HG03469 (cell line): ENCODE measurements at regions not wholly inside any gene's neighbourhood (a gene's known extent, or its start where the extent isn't known, plus 50 kb on each side); places are given as distances from the start of the nearest gene placed in this dataset.

Source experiments
- ATAC-seq: cut with Tn5 transposase; IDR thresholded peaks from one replicate; pipeline ENCODE4 v1.9.1; 2021; ENCODE audit warnings: mild to moderate bottlenecking, moderate library complexity, moderate number of reproducible peaks; ENCODE audit not compliant: unreplicated experiment

DNA sequence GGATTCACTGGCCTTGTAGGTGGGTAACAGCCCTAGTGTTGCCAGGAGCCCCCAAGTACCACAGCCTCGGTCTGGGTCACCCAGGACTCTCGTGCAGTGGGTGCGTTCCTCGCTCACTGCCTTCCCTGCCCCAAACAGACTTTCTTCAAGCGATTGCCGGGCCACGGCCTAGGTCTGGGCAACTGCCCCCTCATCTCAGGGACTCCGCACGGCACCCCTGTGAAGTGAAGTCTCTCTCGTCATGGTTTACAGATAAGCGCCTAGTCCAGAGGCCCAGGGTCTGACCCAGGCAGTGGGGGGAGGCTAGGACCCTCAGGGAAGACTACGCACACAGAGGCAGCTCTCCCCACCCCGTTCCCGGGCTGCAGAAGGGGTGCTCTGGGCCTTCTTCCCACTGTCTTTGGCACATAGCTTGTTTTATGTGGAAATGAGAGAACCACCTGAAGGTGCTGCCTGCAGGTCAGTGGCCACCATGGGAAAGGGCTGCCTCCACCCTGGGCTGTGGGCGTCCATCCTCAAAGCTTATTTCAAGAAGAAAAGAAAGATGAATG is 220.8 kb downstream of the ERMARD start:
- no peak for ATAC-seq

DNA sequence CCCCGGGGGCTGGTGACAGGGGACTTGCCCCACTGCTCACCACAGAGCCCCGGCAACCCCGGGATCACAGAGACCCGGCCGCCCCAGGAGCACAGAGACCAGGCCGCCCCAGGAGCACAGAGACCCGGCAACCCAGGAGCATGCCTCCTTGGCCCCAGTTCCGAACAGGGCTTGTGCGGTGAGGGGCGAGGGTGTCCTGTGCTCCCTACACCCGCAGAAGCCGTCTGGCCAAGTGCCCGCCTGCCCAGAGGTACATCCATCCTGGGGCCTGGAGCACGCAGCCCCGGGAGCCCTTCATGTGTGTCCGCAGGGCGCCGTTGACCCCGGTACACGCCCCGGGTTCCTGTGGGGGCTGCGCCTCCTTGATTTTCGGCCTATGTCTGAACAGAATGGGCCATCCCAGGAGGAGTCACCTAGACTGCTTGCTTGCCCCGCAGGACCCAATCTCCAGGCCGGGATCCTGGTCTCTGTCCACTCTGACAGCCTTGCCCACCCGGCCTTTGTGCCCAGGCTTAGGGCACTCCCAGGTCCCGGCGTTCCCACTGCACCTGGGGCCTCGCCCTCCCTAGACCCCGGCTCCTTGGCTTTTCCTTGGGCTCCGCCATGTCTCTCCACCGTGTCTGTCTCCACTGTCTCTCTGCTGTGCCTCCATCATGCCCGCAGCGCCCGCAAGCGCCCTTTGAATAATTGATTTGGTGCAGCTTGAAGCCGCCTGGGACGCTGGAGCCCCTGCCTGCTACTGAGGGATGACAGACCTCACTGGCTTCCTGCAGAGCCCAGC is 219.8 kb downstream of the ERMARD start:
- ATAC-seq = no peak

DNA sequence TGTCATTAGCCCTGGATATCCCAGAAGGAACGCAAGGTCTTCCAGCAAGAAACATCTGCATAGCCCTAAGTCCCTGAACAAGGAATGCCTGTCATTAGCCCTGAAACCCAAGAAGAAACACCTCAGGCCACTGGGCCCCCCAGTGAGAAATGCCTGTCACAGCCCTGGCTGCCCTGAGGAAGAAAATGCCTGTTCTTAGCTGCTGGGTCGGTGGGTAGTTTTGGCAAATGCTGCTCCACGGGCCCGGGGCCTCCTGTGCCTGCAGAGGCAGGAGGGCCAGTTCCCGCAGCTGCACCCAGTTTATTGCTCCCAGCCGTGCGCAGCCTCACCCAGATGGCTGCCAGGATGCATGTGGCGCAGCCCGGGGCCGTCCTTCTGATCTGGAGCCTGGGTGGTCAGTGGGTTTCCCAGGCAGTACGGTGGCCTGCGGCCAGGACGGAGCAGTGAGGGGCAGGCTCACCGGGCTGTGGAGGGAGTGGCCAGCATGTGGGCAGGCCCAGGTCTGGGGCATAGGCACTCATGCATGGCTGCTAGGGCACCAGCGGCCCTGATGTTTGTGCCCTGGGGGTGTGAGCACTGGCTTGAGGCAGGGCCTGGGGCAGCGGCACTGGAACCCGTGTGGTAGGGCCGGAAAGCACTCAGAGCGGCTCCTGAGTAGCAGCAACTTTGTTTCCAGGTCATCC is 219.0 kb downstream of the ERMARD start:
- no peak for ATAC-seq

DNA sequence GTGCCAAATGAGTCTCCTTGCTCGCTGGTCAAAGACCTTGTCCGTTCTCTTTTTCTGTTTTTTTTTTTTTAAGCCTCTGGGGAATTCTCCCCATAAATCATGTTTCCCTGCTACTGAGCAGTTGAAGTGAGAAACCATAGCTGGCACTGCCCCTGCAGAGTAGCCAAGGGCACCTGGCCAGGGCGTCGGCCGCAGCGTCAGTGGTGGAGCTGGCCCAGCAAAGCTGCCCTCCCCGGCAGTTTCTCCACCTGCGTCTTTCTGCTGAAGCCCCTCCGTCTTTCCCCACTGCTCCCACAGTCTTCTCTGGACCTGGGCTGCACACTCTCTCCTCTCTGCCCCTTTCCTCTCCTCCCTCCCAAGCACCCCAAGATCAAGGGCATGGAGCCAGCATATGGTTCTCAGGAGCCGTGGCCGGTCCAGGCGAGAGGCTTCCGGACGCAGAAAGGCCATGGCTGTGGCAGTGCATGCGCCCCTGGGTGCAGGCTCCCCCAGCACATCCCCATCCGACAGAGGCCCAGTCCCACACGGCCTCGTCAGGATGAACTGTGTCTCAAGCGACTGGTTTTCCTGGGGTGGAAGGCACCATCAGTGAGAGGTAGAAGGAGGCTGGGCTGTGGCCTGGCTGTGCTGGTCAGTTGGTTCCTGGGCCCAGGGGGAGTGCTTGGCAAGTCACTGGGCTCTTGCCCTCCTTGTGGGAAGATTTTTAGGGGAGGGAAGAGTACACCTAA is 218.1 kb downstream of the ERMARD start:
- no peak for ATAC-seq

DNA sequence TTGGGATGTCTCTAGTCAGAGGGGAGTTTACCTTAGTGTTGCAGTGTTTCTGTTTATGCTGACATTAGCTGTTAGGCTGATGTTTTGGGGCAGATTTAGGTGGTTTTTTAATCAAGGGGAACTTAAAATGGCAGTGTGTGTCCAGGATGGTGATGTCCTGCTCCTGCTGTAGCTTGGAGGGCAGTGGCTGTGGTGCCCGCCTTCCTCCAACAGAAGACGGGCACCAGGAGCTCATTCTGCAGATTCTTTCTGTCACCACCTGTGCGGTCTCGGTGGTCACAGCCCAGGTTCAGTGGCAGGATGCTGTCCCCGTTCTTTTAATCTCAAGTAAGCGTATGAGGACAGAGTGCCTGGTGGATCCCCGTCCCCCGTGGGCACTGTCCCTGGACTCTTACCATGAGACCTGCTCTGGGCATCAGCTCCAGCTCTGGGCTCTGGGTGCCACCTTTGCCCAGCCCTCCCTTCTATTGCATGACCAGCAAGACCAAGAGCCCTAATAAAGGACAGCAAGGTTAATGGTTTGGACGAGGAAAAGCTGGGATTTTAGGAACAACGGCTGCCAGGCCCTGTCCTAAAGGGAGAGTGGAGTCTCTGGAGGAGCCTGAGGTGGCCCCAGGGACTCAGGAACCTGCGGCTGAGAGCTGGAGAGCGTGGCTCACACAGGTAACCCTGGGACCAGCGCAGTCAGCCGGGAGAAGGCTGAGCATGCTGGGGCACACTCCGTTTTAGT is 217.3 kb downstream of the ERMARD start:
- no peak for ATAC-seq

DNA sequence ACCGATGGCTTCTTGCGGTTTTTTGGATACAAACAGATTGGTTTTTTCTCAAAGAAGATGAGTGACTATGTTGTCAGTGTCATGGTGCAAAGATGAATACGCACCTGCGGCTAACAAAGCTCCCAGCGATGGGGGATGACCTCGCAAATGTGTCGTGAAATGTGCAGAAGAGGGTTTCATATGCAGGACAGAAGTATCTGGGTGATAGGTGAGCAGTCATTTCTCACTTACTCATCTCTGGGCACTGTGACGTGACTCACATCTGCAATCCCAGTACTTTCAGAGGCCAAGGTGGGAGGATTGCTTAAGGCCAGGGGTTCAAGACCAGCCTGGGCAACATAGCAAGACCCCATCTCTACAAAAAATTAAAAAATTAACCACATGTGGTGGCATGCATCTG is 216.3 kb downstream of the ERMARD start:
- ATAC-seq = no peak

DNA sequence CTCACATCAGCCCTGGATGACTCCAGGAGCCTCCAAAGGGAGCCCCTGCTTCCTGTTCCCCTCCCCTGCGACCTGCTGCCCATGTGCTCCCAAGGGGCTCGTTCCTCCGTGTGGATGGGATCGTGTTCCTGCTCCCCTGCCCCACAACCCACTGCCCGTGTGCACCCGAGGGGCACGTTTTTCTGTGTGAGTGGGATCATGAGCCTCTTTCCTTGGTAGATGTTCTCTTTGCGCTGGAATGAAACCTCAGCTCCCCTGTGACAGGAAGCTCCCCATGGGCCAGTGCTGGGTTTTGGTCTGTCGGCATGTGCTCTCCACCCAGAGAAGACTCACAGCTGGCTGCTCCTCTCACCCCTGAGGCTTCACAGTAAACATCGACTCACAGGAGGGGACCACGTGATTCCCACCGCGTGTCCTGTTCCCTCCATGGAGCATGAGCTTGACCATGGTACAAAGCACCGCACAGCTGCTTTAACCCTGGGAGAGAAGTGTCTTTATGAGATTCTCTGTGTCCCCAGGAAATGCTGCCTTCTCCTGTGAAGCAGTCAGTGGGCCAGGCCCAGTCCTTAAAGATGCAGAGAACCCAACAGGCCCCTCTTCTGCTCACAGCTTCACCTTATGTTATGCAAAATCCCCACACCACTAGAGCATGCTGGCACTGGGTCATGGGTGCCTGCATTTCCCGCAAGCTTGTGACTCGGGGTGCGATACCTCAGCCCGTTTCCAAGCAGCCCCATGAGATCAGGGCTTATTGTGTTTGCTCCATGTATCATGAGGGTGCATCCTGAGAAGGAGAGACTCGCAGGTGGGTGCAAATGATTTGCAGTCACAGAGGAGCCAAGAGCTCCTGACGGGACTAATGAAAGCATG is 215.1 kb downstream of the ERMARD start:
- ATAC-seq = no peak

DNA sequence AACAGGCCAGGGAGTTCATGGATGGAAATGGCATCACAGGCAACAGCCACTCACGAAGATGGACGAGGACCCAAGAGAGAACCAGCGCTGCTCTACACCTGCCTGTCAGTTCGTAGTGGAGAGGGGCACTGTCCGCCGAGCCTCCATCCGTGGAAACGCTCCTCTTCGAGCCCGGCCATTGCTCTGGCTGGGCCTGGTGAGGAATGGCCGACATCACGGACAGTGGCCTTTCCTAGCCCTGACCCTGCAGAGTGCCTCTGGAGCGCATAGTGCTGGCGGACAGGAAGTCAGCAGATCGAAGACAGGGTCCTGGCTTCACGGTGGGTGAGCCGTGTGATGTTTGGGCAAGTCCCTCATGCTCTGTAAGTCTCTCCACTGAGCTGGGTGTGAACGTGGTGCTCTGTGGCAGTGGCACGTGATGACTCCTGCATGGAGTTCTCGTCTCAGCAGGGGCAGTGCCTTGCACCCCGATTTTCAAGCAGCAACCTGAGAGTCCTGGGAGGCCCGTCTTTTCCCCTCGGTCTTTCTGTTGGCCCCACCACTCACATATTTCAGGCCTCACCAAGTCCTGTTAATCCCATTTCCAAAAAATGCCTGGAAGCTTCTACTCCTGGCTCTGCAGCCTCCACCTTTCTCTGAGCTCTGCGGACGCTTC is 214.4 kb downstream of the ERMARD start:
- ATAC-seq = no peak

DNA sequence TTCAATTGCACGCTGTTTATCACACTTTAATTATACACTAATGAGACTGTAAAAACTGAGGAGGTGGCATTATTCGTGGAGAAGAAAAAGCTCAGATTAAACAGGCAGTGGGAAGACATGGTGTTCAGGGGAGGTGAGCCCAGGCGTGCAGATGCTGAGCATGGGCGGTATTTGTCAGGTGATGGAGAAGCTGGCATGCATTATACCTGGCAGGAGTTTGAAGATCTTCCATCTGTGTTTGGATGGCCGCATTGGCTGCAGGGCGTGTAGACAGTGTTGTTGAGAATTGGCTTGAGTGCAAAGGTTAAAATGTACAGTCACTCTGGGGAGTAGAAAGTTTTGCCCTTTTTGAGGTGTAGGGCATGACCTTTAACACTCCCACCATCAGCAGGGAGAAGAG is 213.8 kb downstream of the ERMARD start:
- ATAC-seq = no peak

DNA sequence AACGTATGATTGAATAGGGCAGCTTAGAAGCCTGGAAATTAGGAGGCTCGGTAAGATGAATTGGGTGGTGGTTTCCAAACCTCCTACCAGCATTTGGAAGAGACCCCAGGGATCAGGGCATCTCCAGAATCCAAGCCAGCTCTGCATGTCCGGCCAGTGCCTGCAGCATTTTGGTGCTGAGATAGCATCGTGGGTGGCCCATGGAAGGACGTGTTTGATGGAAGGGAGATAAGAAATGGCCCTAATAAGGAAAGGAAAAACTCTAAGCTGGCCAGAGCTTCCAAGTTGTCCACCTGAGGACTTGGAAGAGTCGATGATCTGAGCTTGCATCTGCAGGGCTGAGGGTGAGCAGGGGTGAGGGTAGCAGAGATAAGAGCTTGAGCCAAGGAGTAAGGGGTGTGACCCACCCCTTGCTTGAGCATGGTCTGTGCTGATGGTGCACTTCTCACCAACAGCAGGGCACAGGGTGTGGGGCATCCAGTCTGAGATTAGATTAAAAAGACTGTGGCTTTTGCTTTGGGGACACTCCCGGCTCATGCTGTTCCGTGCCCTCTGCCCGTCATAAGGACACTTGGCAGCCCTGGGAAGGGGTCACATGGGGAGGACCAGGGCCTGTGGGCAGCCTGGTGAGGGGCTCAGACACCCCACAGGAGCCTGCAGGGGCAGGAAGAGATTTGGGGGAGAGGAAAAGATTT is 213.2 kb downstream of the ERMARD start:
- ATAC-seq = no peak

DNA sequence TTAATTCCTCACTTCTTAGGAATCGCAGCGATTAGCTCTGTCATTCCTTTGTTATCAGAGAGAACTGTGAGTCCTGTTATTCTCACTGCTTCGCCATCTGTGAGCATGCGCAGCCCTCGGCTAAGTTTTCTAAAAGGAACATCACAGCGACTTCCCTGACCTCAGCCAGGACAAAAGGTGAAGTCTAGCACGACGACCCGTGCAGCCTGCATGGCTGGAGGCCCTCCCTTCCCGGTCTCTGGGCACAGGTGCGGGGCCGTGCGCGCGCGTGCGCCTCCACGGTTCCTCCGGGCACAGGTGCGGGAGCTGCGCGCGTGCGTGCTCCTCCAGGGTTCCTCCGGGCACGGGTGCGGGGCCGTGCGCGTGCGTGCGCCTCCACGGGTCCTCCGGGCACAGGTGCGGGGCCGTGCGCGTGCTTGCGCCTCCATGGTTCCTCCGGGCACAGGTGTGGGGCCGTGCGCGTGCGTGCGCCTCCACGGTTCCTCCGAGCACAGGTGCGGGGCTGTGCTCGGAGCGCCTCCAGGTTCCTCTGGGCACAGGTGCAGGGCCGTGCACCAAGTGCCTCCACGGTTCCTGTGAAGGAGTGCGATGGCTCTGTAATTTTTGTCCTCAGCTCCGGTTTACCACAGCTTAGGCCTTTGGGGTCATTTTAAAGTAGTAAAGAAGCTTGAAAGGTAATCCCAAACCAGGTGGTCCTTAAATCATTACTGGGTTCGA is 212.3 kb downstream of the ERMARD start:
- ATAC-seq = no peak

DNA sequence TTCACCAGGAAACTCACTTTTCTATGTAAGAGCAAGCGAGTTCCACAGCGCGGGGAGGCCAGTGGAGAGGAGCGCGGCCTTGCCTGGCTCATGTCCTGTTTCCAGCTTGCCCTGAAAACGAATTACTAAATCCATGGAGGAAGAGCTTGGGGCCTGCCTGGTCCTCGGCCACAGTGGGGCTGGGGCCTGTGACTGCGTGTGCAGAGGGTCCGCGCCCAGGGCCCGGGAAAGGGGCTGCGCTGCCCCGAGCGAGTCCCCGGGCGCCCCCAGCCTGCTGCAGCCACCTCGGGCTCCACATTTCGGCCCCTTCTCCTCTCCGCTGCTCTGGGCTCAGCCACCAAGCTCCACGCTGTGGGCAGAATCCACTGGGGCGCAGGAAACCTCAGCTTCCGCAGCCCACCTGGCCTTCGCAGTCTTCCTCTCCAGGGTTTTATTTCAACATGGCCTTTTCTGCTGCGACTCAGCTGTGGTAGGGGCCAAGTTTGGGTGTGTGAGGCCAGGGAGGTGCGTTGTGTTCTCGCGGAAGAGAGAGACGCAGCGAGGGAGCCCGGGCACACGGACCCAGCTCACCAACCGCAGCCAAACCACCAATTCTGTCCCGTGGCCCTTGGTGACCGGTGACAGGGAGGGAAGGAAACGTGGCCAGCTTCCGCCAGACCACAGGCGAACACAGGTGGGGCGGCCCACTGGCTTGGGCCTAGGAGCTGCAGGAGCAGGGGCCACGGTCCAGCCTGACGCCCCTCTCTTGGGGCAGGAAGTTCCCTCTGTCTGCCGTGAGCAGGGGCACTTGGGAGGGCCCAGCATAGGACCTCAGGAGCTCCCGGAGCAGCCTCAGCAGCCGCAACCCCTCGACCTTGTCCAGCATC is 211.4 kb downstream of the ERMARD start:
- no peak for ATAC-seq

DNA sequence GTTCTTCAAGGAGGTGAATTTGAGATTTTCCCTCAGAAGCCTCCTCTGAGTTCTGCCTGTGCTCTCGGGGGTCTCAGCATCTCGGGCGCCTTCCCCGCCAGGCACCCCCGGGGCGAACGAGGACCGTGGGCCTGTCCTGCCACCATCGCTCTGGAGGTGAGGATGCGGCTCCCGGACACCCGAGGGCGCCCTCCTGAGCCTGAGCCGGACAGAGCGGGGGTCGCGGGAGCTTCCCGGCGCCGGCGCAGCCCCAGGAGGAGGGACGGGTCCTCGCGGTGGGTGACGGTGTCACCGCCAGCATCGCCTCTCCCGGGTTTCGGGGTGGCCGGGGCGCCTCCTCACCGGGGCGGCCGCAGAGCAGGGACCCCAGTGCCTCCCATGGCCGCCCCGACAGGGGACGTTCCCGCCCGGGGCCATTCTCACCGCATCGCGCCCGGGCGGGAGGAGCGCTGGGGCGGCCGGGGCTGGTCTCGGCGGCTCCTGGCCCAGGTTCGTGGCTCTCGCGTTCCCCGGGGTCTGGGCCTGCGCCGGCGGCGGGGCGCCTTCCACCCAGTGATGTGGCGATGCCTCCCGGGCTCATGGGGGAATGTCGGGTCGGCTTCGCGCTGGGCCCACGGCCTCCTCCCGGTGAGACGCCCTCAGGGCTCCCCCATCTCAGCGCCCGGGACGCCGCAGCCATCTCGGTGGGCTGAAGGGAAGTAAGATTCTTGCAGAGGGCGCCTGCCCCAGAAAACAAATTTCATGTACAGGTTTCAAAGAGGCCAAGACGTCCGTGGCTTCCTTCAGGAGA is 210.5 kb downstream of the ERMARD start:
- no peak for ATAC-seq

DNA sequence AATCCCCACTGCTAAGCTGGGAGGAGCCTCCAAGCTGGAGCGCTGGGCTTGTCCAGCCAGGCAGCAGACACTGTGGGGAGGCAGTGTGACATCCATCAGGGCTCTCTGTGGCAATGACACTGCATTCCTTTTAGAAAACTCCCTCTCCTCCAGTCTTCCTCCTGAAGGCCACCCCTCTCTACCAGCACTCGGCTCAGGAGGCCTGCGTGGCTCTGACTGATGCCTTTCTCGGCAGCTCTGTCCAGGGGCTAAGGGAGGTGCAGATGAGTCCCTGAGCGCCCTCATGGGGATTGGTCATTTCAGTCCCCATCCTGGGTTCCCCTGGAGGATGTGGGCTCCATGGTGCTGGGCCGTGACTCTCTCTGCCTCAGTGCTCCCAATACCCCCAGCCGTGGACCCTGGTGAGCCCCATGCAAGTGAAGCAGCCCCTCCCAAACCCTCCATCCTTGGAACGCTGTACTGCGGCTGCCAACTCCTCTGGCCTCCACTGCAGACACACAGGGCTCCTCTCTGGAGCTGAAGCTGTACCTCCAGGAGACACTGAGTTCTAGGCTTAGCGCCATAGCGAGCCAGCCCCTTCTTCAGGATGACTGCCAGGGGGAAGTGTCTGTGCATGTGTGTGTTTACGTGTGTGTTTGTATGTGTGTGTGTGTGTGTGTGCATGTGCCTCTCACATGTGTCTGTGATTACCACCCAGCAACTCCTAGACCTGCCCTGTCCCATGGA is 209.6 kb downstream of the ERMARD start:
- no peak for ATAC-seq

DNA sequence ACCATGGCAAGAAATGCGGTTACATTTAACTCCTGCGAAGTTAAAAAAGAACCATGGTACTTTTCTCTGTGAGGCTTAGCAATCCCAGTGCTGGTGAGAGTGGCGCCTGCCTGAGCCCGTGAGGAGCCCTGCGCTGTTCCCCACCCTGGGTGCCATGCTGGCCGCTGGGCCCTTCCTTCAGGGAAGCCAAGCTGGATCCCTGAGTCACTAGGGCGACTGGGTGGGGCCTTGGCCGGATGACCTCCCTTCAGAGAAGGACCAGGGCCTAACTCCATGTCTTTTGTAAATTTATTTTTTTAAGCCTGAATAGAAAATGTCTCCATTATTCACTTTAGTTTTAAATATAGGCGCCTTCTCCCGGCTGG is 209.1 kb downstream of the ERMARD start:
- no peak for ATAC-seq

DNA sequence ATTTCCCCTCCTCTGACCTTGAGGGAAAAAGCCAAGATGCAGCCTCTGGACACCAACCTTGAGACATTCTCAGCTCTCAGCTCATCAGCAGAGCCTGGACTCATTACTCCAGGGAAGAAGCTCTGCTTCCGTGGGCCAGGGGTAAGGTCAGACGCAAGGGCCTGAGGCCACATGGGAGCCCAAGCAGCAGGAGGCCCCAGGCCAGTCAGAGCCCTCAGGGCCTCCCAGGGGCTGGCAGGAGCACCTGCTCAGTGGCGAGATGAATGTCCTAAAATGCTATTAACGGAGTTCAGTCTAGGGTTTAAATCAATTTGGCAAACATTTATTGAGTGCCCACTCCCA is 208.6 kb downstream of the ERMARD start:
- ATAC-seq = no peak
